OCI-LY3 (cell line): ENCODE measurements at regions not wholly inside any gene's neighbourhood (a gene's known extent, or its start where the extent isn't known, plus 50 kb on each side); places are given as distances from the start of the nearest gene placed in this dataset.

ENCODE experiments used
- H2AFZ ChIP-seq: fragments of 200-600, 300-600 bp; shearing (Covaris generic); 2 replicates; pipeline ENCODE4 v1.6.0; 2014; ENCODE audit warnings: antibody characterized with exemption, low read depth, low read length
- H3K27ac ChIP-seq: fragments of 200-600, 300-600 bp; sonication (generic); 2 replicates; pipeline ENCODE4 v1.5.1; 2014; ENCODE audit warnings: mild to moderate bottlenecking, low read length, moderate library complexity, mixed read lengths
- H3K27me3 ChIP-seq: fragments of 200-600, 300-600 bp; sonication (generic); 2 replicates; pipeline ENCODE4 v1.6.1; 2014; ENCODE audit warnings: low read depth, low read length, mixed read lengths
- H3K36me3 ChIP-seq: fragments of 200-600, 300-600 bp; sonication (generic); replicated peaks from 2 replicates; pipeline ENCODE3; 2014; ENCODE audit warnings: low read depth, low read length, mixed read lengths
- H3K4me1 ChIP-seq: fragments of 300-600, 200-600 bp; sonication (generic); 2 replicates; pipeline ENCODE4 v1.6.1; 2014; ENCODE audit warnings: low read length, mixed read lengths
- H3K4me2 ChIP-seq: fragments of 200-600, 300-600 bp; sonication (generic); 2 replicates; pipeline ENCODE4 v1.6.1; 2014; ENCODE audit warnings: low read length, mixed read lengths
- H3K4me3 ChIP-seq: fragments of 300-600, 200-600 bp; sonication (generic); 2 replicates; pipeline ENCODE4 v1.5.1; 2014; ENCODE audit warnings: antibody characterized with exemption, mild to moderate bottlenecking, low read length, moderate library complexity
- H3K79me2 ChIP-seq: fragments of 300-600, 200-600 bp; shearing (Covaris generic); 2 replicates; pipeline ENCODE4 v1.6.1; 2014; ENCODE audit warnings: mild to moderate bottlenecking, low read length, mixed read lengths
- H3K9ac ChIP-seq: fragments of 300-600, 200-600 bp; shearing (Covaris generic); 2 replicates; pipeline ENCODE4 v1.6.0; 2014; ENCODE audit warnings: mild to moderate bottlenecking, low read length, moderate library complexity
- H3K9me3 ChIP-seq: fragments of 200-600, 300-600 bp; shearing (Covaris generic); 2 replicates; pipeline ENCODE4 v1.6.1; 2014; ENCODE audit warnings: low read length, mixed read lengths; ENCODE audit not compliant: insufficient read depth
- H4K20me1 ChIP-seq: fragments of 200-600, 300-600 bp; sonication (generic); 2 replicates; pipeline ENCODE4 v1.6.1; 2016; ENCODE audit warnings: low read length, mixed read lengths; ENCODE audit not compliant: insufficient read depth
- CTCF ChIP-seq: fragments of 200-600, 300-600 bp; sonication (generic); IDR thresholded peaks from 2 replicates; pipeline ENCODE4 v1.5.1; 2014; ENCODE audit warnings: antibody characterized with exemption, low read length, low read depth
- EZH2phosphoT487 ChIP-seq: fragments of 200-600 bp; shearing (Covaris generic); IDR thresholded peaks from 2 replicates; pipeline ENCODE4 v1.6.1; 2018; ENCODE audit warnings: antibody characterized with exemption, mixed run types, low read depth

GRCh38 chr21:27813344-27813743, 846.5 kb upstream of the ADAMTS5 start:
- H3K79me2 ChIP-seq = no peaks in the 10 kb centered on the region
- H3K4me2 ChIP-seq = no peak overlapping the region
- H3K27ac ChIP-seq = no peak overlapping the region
- H3K9ac ChIP-seq = no peak overlapping the region
- no peaks in the 10 kb centered on the region for H3K4me1 ChIP-seq
- H3K4me3 ChIP-seq = no peak overlapping the region
- H2AFZ ChIP-seq = no peak overlapping the region
- H4K20me1 ChIP-seq = no peaks in the 10 kb centered on the region
- no peaks in the 10 kb centered on the region for H3K27me3 ChIP-seq
- H3K9me3 ChIP-seq = no peaks in the 10 kb centered on the region
- no peak for TF ChIP-seq CTCF
- TF ChIP-seq EZH2phosphoT487 = no peak
- H3K36me3 ChIP-seq = no peaks in the 10 kb centered on the region

GRCh38 chr21:27812279-27812678, 845.4 kb upstream of the ADAMTS5 start:
- no peak overlapping the region for H2AFZ ChIP-seq
- no peaks in the 10 kb centered on the region for H3K36me3 ChIP-seq
- no peak overlapping the region for H3K4me3 ChIP-seq
- no peaks in the 10 kb centered on the region for H3K9me3 ChIP-seq
- no peak overlapping the region for H3K9ac ChIP-seq
- H4K20me1 ChIP-seq = no peaks in the 10 kb centered on the region
- no peak for TF ChIP-seq EZH2phosphoT487
- no peak for TF ChIP-seq CTCF
- no peak overlapping the region for H3K4me2 ChIP-seq
- no peaks in the 10 kb centered on the region for H3K27me3 ChIP-seq
- no peaks in the 10 kb centered on the region for H3K4me1 ChIP-seq
- H3K79me2 ChIP-seq = no peaks in the 10 kb centered on the region
- H3K27ac ChIP-seq = no peak overlapping the region

- H2AFZ ChIP-seq = no peak overlapping the region
- no peaks in the 10 kb centered on the region for H3K27me3 ChIP-seq
- H3K4me3 ChIP-seq = no peak overlapping the region
- H3K79me2 ChIP-seq = no peaks in the 10 kb centered on the region
- no peaks in the 10 kb centered on the region for H3K4me1 ChIP-seq
- H3K4me2 ChIP-seq = no peak overlapping the region
- no peaks in the 10 kb centered on the region for H4K20me1 ChIP-seq
- H3K9ac ChIP-seq = no peak overlapping the region
- H3K9me3 ChIP-seq = no peaks in the 10 kb centered on the region
- TF ChIP-seq EZH2phosphoT487 (no peak), CTCF (no peak)
- no peak overlapping the region for H3K27ac ChIP-seq
- H3K36me3 ChIP-seq = no peaks in the 10 kb centered on the region
Observed at GRCh38 chr21:27808923-27809322, 842.0 kb upstream of the ADAMTS5 start.

- Histone ChIP-seq H2AFZ (no peak overlapping the region), H3K27me3 (no peaks in the 10 kb centered on the region), H3K79me2 (no peaks in the 10 kb centered on the region), H3K36me3 (no peaks in the 10 kb centered on the region), H3K4me3 (no peak overlapping the region), H3K4me1 (0 out of 2 replicates have a peak, but pooled peaks cover 2% of the 10 kb centered on the region), H4K20me1 (no peaks in the 10 kb centered on the region), H3K27ac (no peak overlapping the region), H3K4me2 (no peak overlapping the region), H3K9ac (no peak overlapping the region), H3K9me3 (no peaks in the 10 kb centered on the region)
- TF ChIP-seq CTCF = no peak
- TF ChIP-seq EZH2phosphoT487 = no peak
Observed at GRCh38 chr21:27807596-27807995, 840.7 kb upstream of the ADAMTS5 start.
